H1 (cell line): ENCODE measurements at regions not wholly inside any gene's neighbourhood (a gene's known extent, or its start where the extent isn't known, plus 50 kb on each side); places are given as distances from the start of the nearest gene placed in this dataset.

Source experiments
- CTCF ChIA-PET: fragments of 300-600 bp; sonication (Branson Sonifier 250); formaldehyde crosslinking; loops from one replicate; lab custom pipeline; 2021; ENCODE audit not compliant: partially characterized antibody; lab: Charles Lee
- POLR2A ChIA-PET: fragments of 300-600 bp; sonication (Branson Sonifier 250); formaldehyde crosslinking; loops from one replicate; lab custom pipeline; 2021; ENCODE audit warnings: inconsistent platforms; ENCODE audit not compliant: partially characterized antibody; lab: Charles Lee
- DNase-seq, 2 experiments: peaks; one replicate each; pipeline versions ENCODE4 v3.0.0 to v3.0.0-alpha.2; 2010 to 2022; ENCODE audit warnings: low spot score in 2 of 2, low read depth in 1 of 2, mixed read lengths in 1 of 2
- FAIRE-seq: peaks from 2 replicates; lab custom pipeline; 2011; peaks lifted over from hg19 to GRCh38; lab: Jason Lieb, UNC
- H2AFZ ChIP-seq: 2 replicates; pipeline ENCODE4 v1.8.1; 2012; ENCODE audit warnings: low read length, inconsistent platforms
- H2AK5ac ChIP-seq: 2 replicates; pipeline ENCODE4 v1.6.1; 2013; ENCODE audit warnings: low read depth, low read length
- H2BK120ac ChIP-seq: replicated peaks from 2 replicates; pipeline ENCODE3; 2013; ENCODE audit warnings: low read depth, low read length, inconsistent platforms
- H2BK12ac ChIP-seq: 2 replicates; pipeline ENCODE4 v1.6.1; 2013; ENCODE audit warnings: low read depth, low read length
- H2BK15ac ChIP-seq: 2 replicates; pipeline ENCODE4 v1.6.1; 2013; ENCODE audit warnings: low read length
- H2BK20ac ChIP-seq: 2 replicates; pipeline ENCODE4 v1.6.1; 2013; ENCODE audit warnings: low read length
- H2BK5ac ChIP-seq: 2 replicates; pipeline ENCODE4 v1.6.1; 2013; ENCODE audit warnings: low read depth, low read length
- H3K14ac ChIP-seq: 2 replicates; pipeline ENCODE4 v1.6.1; 2013; ENCODE audit warnings: inconsistent platforms; ENCODE audit not compliant: insufficient read length
- H3K18ac ChIP-seq: 2 replicates; pipeline ENCODE4 v1.6.1; 2013; ENCODE audit warnings: low read length; ENCODE audit errors: extremely low read depth
- H3K23ac ChIP-seq: 2 replicates; pipeline ENCODE4 v1.6.1; 2013; ENCODE audit warnings: inconsistent platforms; ENCODE audit not compliant: insufficient read length
- H3K23me2 ChIP-seq: 2 replicates; pipeline ENCODE4 v1.6.1; 2013; ENCODE audit warnings: low read depth, low read length
- H3K27ac ChIP-seq: 2 replicates; pipeline ENCODE4 v1.6.1; 2011; ENCODE audit warnings: low read depth, low read length, inconsistent platforms
- H3K27me3 ChIP-seq, 4 experiments: replicated peaks in 1 of 4; 1 replicate in 1 of 4; 2 replicates in 3 of 4; pipeline versions ENCODE4 v1.6.1 to v1.8.1; 2011 to 2013; ENCODE audit warnings: low read length in 3 of 4, mild to moderate bottlenecking in 3 of 4, inconsistent platforms in 2 of 4, mixed read lengths in 2 of 4, moderate library complexity in 1 of 4; ENCODE audit not compliant: control insufficient read depth in 3 of 4, insufficient read depth in 3 of 4; ENCODE audit errors: extremely low read depth in 1 of 4
- H3K36me3 ChIP-seq, 4 experiments: 2 replicates each; pipeline versions ENCODE4 v1.6.1 to v1.8.1; 2011 to 2013; ENCODE audit warnings: mild to moderate bottlenecking in 4 of 4, low read length in 3 of 4, moderate library complexity in 2 of 4, control low read depth in 1 of 4, inconsistent platforms in 1 of 4; ENCODE audit not compliant: insufficient read depth in 4 of 4, control insufficient read depth in 2 of 4
- H3K4ac ChIP-seq: replicated peaks from 2 replicates; pipeline ENCODE3; 2013; ENCODE audit warnings: low read length, low read depth, mixed read lengths, inconsistent platforms; ENCODE audit not compliant: insufficient read length
- H3K4me1 ChIP-seq, 4 experiments: replicated peaks in 1 of 4; 1 replicate in 1 of 4; 2 replicates in 3 of 4; pipeline versions ENCODE4 v1.6.1 to v1.8.1; 2011 to 2013; ENCODE audit warnings: low read length in 3 of 4, inconsistent platforms in 2 of 4, mixed read lengths in 1 of 4; ENCODE audit not compliant: insufficient read depth in 4 of 4, control insufficient read depth in 3 of 4
- H3K4me2 ChIP-seq, 2 experiments: 2 replicates each; pipeline versions ENCODE4 v1.6.1 to v1.8.1; 2011 to 2013; ENCODE audit warnings: low read depth in 2 of 2, low read length in 2 of 2, control low read depth in 1 of 2, inconsistent platforms in 1 of 2, mild to moderate bottlenecking in 1 of 2; ENCODE audit not compliant: insufficient read depth in 1 of 2
- H3K4me3 ChIP-seq, 4 experiments: fragments of 200-600, 300-600 bp in 1 of 4; sonication (generic), shearing (Covaris generic), sonication (Bioruptor Twin) in 1 of 4; 2 replicates each; pipeline versions ENCODE4 v1.5.1 to v1.8.1; 2011 to 2016; ENCODE audit warnings: low read length in 4 of 4, low read depth in 3 of 4, control low read depth in 2 of 4, inconsistent platforms in 2 of 4, mild to moderate bottlenecking in 2 of 4, mixed read lengths in 1 of 4, moderate library complexity in 1 of 4; ENCODE audit not compliant: insufficient read depth in 2 of 4; ENCODE audit errors: extremely low read depth in 1 of 4
- H3K56ac ChIP-seq: replicated peaks from 2 replicates; pipeline ENCODE3; 2013; ENCODE audit warnings: low read depth, mild to moderate bottlenecking, mixed read lengths, low read length, inconsistent platforms; ENCODE audit not compliant: insufficient read length
- H3K79me1 ChIP-seq: 2 replicates; pipeline ENCODE4 v1.6.1; 2013; ENCODE audit warnings: low read depth, low read length, control low read depth
- H3K79me2 ChIP-seq, 2 experiments: 2 replicates each; pipeline versions ENCODE4 v1.6.1 to v1.8.1; 2012 to 2013; ENCODE audit warnings: low read length in 2 of 2, mild to moderate bottlenecking in 2 of 2, inconsistent platforms in 1 of 2; ENCODE audit not compliant: insufficient read depth in 2 of 2, control insufficient read depth in 1 of 2
- H3K9ac ChIP-seq, 4 experiments: replicated peaks in 1 of 4; 1 replicate in 1 of 4; 2 replicates in 3 of 4; pipeline versions ENCODE4 v1.6.1 to v1.8.1; 2011 to 2013; ENCODE audit warnings: low read depth in 3 of 4, low read length in 3 of 4, control low read depth in 2 of 4, mild to moderate bottlenecking in 2 of 4, moderate library complexity in 2 of 4, inconsistent platforms in 1 of 4; ENCODE audit errors: extremely low read depth in 1 of 4
- H3K9me3 ChIP-seq, 2 experiments: 2 replicates each; pipeline versions ENCODE4 v1.6.1 to v1.8.1; 2012 to 2013; ENCODE audit warnings: mild to moderate bottlenecking in 2 of 2, moderate library complexity in 2 of 2, control low read depth in 1 of 2, inconsistent platforms in 1 of 2, low read depth in 1 of 2, low read length in 1 of 2, mixed read lengths in 1 of 2; ENCODE audit not compliant: insufficient read depth in 2 of 2
- H4K20me1 ChIP-seq, 2 experiments: replicated peaks in 1 of 2; 2 replicates each; pipeline versions ENCODE3 to v1.8.1; 2011 to 2013; ENCODE audit warnings: inconsistent platforms in 2 of 2, low read length in 2 of 2, mild to moderate bottlenecking in 1 of 2; ENCODE audit not compliant: insufficient read depth in 2 of 2, control insufficient read depth in 1 of 2
- H4K5ac ChIP-seq: 2 replicates; pipeline ENCODE4 v1.6.1; 2013; ENCODE audit warnings: low read length, low read depth, mixed read lengths, inconsistent platforms; ENCODE audit not compliant: insufficient read length
- H4K8ac ChIP-seq: 2 replicates; pipeline ENCODE4 v1.8.0; 2013; ENCODE audit warnings: mild to moderate bottlenecking, moderate library complexity, low read length, inconsistent platforms; ENCODE audit not compliant: insufficient read depth; ENCODE audit errors: extremely low read depth
- H4K91ac ChIP-seq: replicated peaks from 2 replicates; pipeline ENCODE3; 2013; ENCODE audit warnings: low read length, mixed read lengths, inconsistent platforms; ENCODE audit not compliant: insufficient read length
- SIN3A ChIP-seq, 2 experiments: IDR thresholded peaks in 1 of 2; conservative IDR thresholded peaks in 1 of 2; 2 replicates each; pipeline ENCODE4 v1.6.1; 2011 to 2012; ENCODE audit warnings: low read length in 2 of 2, improper control_type of control experiment in 1 of 2, low read depth in 1 of 2, mild to moderate bottlenecking in 1 of 2
- SIX5 ChIP-seq: IDR thresholded peaks from 2 replicates; pipeline ENCODE4 v1.6.1; 2011; ENCODE audit warnings: mild to moderate bottlenecking, low read depth, low read length
- SP1 ChIP-seq: IDR thresholded peaks from 2 replicates; pipeline ENCODE4 v1.6.1; 2011; ENCODE audit warnings: low read depth, low read length
- WGBS, 2 experiments: shearing (Covaris generic) in 1 of 2; methylation state at CpG; one replicate each; pipeline versions ENCODE4 v1.1.6 to v1.1.7; 2013 to 2015; ENCODE audit warnings: low lambda C conversion rate in 2 of 2, mixed read lengths in 2 of 2, inconsistent platforms in 1 of 2, low coverage in 1 of 2, missing lambda C conversion rate in 1 of 2; ENCODE audit not compliant: insufficient replicate concordance in 2 of 2, insufficient coverage in 1 of 2, insufficient read length in 1 of 2; ENCODE audit errors: extremely low coverage in 1 of 2, missing lambda C conversion rate in 1 of 2; 5-methylcytosine and 5-hydroxymethylcytosine counted together

- Histone ChIP-seq H3K36me3 (no peaks in the 10 kb centered on the region), H2BK12ac (no peak overlapping the region), H4K20me1 (no peaks in the 10 kb centered on the region), H3K4me1 (no peaks in the 10 kb centered on the region; a peak in 1 of 7 replicates), H3K23ac (no peak overlapping the region), H3K79me2 (no peaks in the 10 kb centered on the region), H3K56ac (no peak overlapping the region), H3K27ac (no peak overlapping the region), H3K14ac (no peak overlapping the region), H3K23me2 (no peaks in the 10 kb centered on the region), H3K4me3 (no peak overlapping the region), H4K8ac (no peak overlapping the region), H2BK20ac (no peak overlapping the region), H2BK5ac (no peak overlapping the region), H2AK5ac (no peak overlapping the region), H3K4me2 (no peak overlapping the region), H3K27me3 (no peaks in the 10 kb centered on the region), H3K9me3 (no peaks in the 10 kb centered on the region), H4K5ac (no peak overlapping the region), H3K18ac (no peak overlapping the region), H2AFZ (no peak overlapping the region), H3K4ac (no peak overlapping the region), H2BK120ac (no peak overlapping the region), H3K9ac (no peak overlapping the region), H4K91ac (no peak overlapping the region), H2BK15ac (no peak overlapping the region), H3K79me1 (no peaks in the 10 kb centered on the region)
- CTCF ChIA-PET: interaction anchor here (0.5 to 1.5 kb wide), 6 partner anchors 12 to 291 kb away, joined by 3 to 4 read pairs (median 3); no protein-coding TSS in a partner anchor
- DNase-seq (no peak), FAIRE-seq (no peak)
- POLR2A ChIA-PET: no interaction called here
- 91% methylated on average over 17 of the region's 17 CpGs; no CpG with 5 or more reads in 1 of the 2 experiments for WGBS, 2 experiments
- TF ChIP-seq SIX5: no peak
- TF ChIP-seq SP1: no peak
- TF ChIP-seq SIN3A (conservative IDR thresholded peaks at IDR 0.05 in 1 of 2, IDR thresholded peaks at IDR 0.05 in 1 of 2; ENCODE audit: low read depth in 1 of 2, low read length in 2 of 2): no peak
These were observed 253.2 kb downstream of the TOMM20 start for GRCh38 chr1:234875328-234875952.
